Keratinocyte (primary cell): ENCODE measurements at regions not wholly inside any gene's neighbourhood (a gene's known extent, or its start where the extent isn't known, plus 50 kb on each side); places are given as distances from the start of the nearest gene placed in this dataset.

Experiments used
- EZH2 ChIP-seq: IDR thresholded peaks from one replicate; pipeline ENCODE4 v1.6.1; 2012; ENCODE audit warnings: inconsistent platforms, mild to moderate bottlenecking, low read length, moderate library complexity
- TF ChIP-seq, protein P1 (sequence below), 3 experiments: IDR thresholded peaks in 1 of 3; conservative IDR thresholded peaks in 1 of 3; optimal IDR thresholded peaks in 1 of 3; 2 replicates in 2 of 3; 3 replicates in 1 of 3; pipeline versions ENCODE3 to v1.5.1; 2011; ENCODE audit warnings: low read length in 3 of 3, mild to moderate bottlenecking in 3 of 3, moderate library complexity in 2 of 3, control low read depth in 1 of 3, inconsistent platforms in 1 of 3; ENCODE audit not compliant: insufficient read depth in 2 of 3; ENCODE audit errors: extremely low read depth in 1 of 3

DNA sequence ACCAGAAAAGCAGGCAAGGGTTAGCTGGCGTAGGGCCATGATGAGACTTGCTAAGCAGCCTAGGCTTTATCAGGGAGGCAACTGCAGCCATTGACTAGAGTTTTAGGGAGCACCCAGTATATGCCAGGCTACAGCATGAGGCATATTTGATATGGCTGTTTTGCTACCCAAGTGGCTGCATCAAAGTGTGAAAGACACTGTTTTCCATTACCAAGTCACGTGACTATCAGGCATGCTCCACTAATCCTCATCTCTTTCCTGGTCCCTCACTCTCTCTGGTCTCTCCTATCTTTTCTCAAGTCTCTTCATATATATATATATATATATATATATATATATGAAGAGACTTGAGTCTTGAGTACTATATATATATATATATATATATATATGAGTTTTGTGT is 206.7 kb upstream of the POU3F1 start:
- TF ChIP-seq, protein P1, sequence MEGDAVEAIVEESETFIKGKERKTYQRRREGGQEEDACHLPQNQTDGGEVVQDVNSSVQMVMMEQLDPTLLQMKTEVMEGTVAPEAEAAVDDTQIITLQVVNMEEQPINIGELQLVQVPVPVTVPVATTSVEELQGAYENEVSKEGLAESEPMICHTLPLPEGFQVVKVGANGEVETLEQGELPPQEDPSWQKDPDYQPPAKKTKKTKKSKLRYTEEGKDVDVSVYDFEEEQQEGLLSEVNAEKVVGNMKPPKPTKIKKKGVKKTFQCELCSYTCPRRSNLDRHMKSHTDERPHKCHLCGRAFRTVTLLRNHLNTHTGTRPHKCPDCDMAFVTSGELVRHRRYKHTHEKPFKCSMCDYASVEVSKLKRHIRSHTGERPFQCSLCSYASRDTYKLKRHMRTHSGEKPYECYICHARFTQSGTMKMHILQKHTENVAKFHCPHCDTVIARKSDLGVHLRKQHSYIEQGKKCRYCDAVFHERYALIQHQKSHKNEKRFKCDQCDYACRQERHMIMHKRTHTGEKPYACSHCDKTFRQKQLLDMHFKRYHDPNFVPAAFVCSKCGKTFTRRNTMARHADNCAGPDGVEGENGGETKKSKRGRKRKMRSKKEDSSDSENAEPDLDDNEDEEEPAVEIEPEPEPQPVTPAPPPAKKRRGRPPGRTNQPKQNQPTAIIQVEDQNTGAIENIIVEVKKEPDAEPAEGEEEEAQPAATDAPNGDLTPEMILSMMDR (optimal IDR thresholded peaks at IDR 0.05 in 1 of 3, IDR thresholded peaks at IDR 0.05 in 1 of 3, conservative IDR thresholded peaks at IDR 0.05 in 1 of 3; ENCODE audit: extremely low read depth in 1 of 3, insufficient read depth in 2 of 3, low read length in 3 of 3), result no peak
- no peak for TF ChIP-seq EZH2
